Ovary (tissue), 7 donors: ENCODE measurements at regions not wholly inside any gene's neighbourhood (a gene's known extent, or its start where the extent isn't known, plus 50 kb on each side); places are given as distances from the start of the nearest gene placed in this dataset.
A peak's percentile ranks its signal among the peaks of the same experiment; 100 is the strongest.

Source experiments
- DNase-seq, 5 donors: peaks; one replicate each; pipeline ENCODE4 v3.0.0-alpha.2; 2019 to 2020
- H3K27ac ChIP-seq, 2 donors: fragments of 200-600 bp; one replicate each; pipeline versions ENCODE4 v1.5.1 to v1.8.0; 2019 to 2022
- H3K27me3 ChIP-seq: fragments of 200-600 bp; one replicate; pipeline ENCODE4 v1.8.0; 2022
- H3K36me3 ChIP-seq: fragments of 200-600 bp; sonication (generic); one replicate; pipeline ENCODE4 v1.5.1; 2019
- H3K4me1 ChIP-seq: one replicate; pipeline ENCODE4 v1.8.1; 2013; ENCODE audit warnings: mild to moderate bottlenecking, moderate library complexity; ENCODE audit not compliant: insufficient read depth
- H3K4me3 ChIP-seq: fragments of 200-600 bp; sonication (generic); one replicate; pipeline ENCODE4 v1.5.1; 2017
- H3K9me3 ChIP-seq, 2 donors: fragments of 200-600 bp in 1 of 2; sonication (generic) in 1 of 2; one replicate each; pipeline versions ENCODE4 v1.5.1 to v1.8.1; 2013 to 2019; ENCODE audit warnings: mild to moderate bottlenecking in 1 of 2, moderate library complexity in 1 of 2
- EP300 ChIP-seq: sonication (generic); formaldehyde crosslinking; IDR thresholded peaks from one replicate; pipeline ENCODE4 v1.6.1; 2017; ENCODE audit warnings: antibody characterized with exemption
- POLR2A ChIP-seq: fragments of 450-650 bp; IDR thresholded peaks from one replicate; pipeline ENCODE4 v1.6.1; 2017; ENCODE audit warnings: antibody characterized with exemption, mild to moderate bottlenecking, moderate library complexity
- WGBS, 3 donors: extraction: QIAGEN DNeasy Blood & Tissue Kit in 1 of 3; methylation state at CpG; one replicate each; pipeline versions ENCODE4 v1.1.5 to v1.1.7; 2013 to 2017; 5-methylcytosine and 5-hydroxymethylcytosine counted together
- intact Hi-C, 4 donors: fragments of 100-400 bp; cut with DNase I; formaldehyde crosslinking; loops; one replicate each; pipeline versions ENCODE4 v1.11.0 to v1.15.1; 2022 to 2023
- TF ChIP-seq, protein P1 (sequence below), 3 donors: fragments of 450-650 bp in 2 of 3; fragments of 200-600 bp in 1 of 3; IDR thresholded peaks; one replicate each; pipeline versions ENCODE4 v1.5.1 to v1.8.0; 2016 to 2022; ENCODE audit warnings: antibody characterized with exemption in 3 of 3, mild to moderate bottlenecking in 1 of 3
- donor health status: DM: no; HTN: no; CAD: no; lungs with moderate emphysema.
- donor health status: DM: no; HTN: no; CAD: no.
- donor health status: Bipolar disorder and iron deficiency.
- donor health status: DM: no; HTN: no; CAD: no.
- donor health status: DM: yes; HTN: yes; CAD: no.

DNA sequence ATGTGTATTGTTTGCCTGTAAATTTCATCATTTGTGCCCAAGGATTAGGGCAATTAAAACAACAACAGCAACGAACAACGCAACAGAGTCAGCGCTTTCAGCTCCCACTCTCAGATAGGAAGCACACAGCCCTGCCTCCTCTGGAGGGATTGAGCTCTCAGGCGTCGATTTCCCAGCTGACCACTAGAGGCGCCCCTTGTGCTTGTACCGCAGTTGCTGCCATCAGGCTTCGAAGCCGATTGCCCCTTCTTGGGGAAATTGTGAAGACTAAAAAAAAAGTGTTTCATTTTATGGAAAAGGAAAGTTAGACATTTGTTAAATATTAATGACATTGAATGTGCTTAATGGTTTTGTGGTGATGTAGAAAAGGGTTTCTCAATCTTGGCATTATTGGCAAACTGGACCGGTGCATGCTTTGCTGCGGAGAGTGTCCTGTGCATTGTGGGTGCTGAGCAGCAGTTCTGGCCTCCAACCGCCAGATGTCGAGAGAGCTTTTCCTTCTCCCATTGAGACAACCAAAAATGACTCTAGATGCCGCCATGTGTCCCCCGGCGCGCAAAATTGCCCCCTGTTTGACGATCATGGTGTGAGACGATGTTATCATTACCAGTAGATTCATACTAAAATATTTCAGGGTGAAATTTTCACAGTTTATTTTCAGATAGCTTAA is 650.4 kb upstream of the RBFOX1 start:
- TF ChIP-seq POLR2A, result no peak
- TF ChIP-seq, protein P1, sequence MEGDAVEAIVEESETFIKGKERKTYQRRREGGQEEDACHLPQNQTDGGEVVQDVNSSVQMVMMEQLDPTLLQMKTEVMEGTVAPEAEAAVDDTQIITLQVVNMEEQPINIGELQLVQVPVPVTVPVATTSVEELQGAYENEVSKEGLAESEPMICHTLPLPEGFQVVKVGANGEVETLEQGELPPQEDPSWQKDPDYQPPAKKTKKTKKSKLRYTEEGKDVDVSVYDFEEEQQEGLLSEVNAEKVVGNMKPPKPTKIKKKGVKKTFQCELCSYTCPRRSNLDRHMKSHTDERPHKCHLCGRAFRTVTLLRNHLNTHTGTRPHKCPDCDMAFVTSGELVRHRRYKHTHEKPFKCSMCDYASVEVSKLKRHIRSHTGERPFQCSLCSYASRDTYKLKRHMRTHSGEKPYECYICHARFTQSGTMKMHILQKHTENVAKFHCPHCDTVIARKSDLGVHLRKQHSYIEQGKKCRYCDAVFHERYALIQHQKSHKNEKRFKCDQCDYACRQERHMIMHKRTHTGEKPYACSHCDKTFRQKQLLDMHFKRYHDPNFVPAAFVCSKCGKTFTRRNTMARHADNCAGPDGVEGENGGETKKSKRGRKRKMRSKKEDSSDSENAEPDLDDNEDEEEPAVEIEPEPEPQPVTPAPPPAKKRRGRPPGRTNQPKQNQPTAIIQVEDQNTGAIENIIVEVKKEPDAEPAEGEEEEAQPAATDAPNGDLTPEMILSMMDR (IDR thresholded peaks at IDR 0.05), result no peak
- no peak for TF ChIP-seq EP300
- no peaks in the 10 kb centered on the region for H3K36me3 ChIP-seq
- intact Hi-C loops, result no loop called here
- no peaks in the 10 kb centered on the region for H3K9me3 ChIP-seq
- peak in 1 of 5 donors; percentile 33 for DNase-seq
- H3K4me1 ChIP-seq, result no peaks in the 10 kb centered on the region
- 43 to 51% (median 45%) methylated on average over 19 of the region's 19 CpGs for WGBS, 3 donors
- no peak overlapping the region for H3K4me3 ChIP-seq
- H3K27me3 ChIP-seq, result no peaks in the 10 kb centered on the region
- H3K27ac ChIP-seq, result no peak overlapping the region

DNA sequence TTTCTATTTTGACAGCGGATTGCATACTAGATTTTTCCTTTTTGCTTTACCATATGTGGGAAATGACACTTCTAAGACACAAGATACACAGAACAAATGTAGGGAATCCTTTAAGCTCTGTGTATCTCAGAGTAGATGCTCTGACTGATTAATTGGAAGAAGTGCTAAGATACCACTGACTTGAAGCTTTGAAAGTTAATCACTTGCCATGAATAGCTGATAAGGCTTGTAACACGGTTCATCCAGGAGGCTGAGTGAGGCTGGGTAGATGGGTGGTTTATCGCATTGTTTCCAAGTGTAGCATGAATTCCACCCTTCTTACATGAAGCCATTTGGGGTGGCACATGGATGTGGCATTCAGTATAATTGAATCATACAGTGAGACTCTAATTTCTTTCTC is 654.1 kb upstream of the RBFOX1 start:
- intact Hi-C loops, result no loop called here
- no peaks in the 10 kb centered on the region for H3K4me1 ChIP-seq
- no peak for DNase-seq
- 28 to 68% (median 62%) methylated on average over 3 of the region's 3 CpGs for WGBS, 3 donors
- no peaks in the 10 kb centered on the region for H3K36me3 ChIP-seq
- no peak overlapping the region for H3K27ac ChIP-seq
- TF ChIP-seq POLR2A, result no peak
- TF ChIP-seq, protein P1 (IDR thresholded peaks at IDR 0.05), result no peak
- TF ChIP-seq EP300, result no peak
- H3K9me3 ChIP-seq, result no peaks in the 10 kb centered on the region
- H3K27me3 ChIP-seq, result no peaks in the 10 kb centered on the region
- no peak overlapping the region for H3K4me3 ChIP-seq

DNA sequence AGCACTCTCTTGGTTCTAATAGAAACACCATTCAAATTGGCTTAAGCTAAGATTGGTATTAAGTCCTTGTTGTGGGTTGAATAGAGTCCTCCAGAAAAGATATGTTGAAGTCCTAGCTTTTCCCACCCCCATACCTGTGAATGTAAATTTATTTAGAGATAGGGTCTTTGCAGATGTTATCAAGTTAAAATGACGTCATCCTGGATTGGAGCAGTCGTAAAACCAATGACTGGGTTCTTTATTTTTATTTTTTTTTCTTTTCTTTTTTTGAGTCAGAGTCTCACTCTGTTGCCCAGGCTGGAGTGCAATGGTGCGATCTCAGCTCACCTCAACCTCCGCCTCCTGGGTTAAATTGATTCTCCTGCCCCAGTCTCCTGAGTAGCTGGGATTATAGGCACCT is 658.6 kb upstream of the RBFOX1 start:
- no peak for DNase-seq
- Histone ChIP-seq H3K4me1 (no peaks in the 10 kb centered on the region), H3K9me3 (no peaks in the 10 kb centered on the region), H3K27me3 (no peaks in the 10 kb centered on the region), H3K4me3 (no peak overlapping the region), H3K27ac (no peak overlapping the region), H3K36me3 (no peaks in the 10 kb centered on the region)
- 80 to 82% (median 80%) methylated on average over 4 of the region's 4 CpGs for WGBS, 3 donors
- intact Hi-C loops, result no loop called here
- TF ChIP-seq POLR2A (no peak), EP300 (no peak)
- TF ChIP-seq, protein P1 (IDR thresholded peaks at IDR 0.05), result no peak

DNA sequence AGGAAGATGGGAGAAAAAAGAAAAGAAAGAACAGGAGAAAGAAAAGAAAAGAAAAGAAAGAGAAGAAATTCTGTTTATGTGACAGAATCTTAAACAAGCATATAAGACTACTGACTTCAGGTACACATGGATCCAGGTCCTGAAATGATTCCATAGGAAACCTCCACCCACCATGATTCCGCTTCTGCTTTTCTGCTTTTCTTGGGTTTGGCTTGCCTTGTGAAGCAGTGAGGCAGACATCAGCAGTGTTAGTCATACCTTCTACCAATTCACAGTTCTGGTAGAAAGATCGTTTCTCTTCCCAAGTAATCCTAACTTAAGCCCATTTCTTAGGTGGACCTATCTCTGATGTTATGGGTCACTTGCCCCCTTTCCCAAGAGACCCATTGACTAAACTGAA is 660.1 kb upstream of the RBFOX1 start:
- no peaks in the 10 kb centered on the region for H3K27me3 ChIP-seq
- 77 to 91% (median 78%) methylated on average over 2 of the region's 2 CpGs for WGBS, 3 donors
- H3K4me3 ChIP-seq, result no peak overlapping the region
- no peak overlapping the region for H3K27ac ChIP-seq
- DNase-seq, result no peak
- H3K9me3 ChIP-seq, result no peaks in the 10 kb centered on the region
- H3K4me1 ChIP-seq, result no peaks in the 10 kb centered on the region
- H3K36me3 ChIP-seq, result no peaks in the 10 kb centered on the region
- TF ChIP-seq EP300, result no peak
- TF ChIP-seq POLR2A, result no peak
- TF ChIP-seq, protein P1 (IDR thresholded peaks at IDR 0.05), result no peak
- intact Hi-C loops, result no loop called here
